Keratinocyte (primary cell): ENCODE measurements at regions not wholly inside any gene's neighbourhood (a gene's known extent, or its start where the extent isn't known, plus 50 kb on each side); places are given as distances from the start of the nearest gene placed in this dataset.

Source experiments
- EZH2 ChIP-seq: IDR thresholded peaks from one replicate; pipeline ENCODE4 v1.6.1; 2012; ENCODE audit warnings: inconsistent platforms, mild to moderate bottlenecking, low read length, moderate library complexity
- TF ChIP-seq, protein P1 (sequence below), 3 experiments: IDR thresholded peaks in 1 of 3; conservative IDR thresholded peaks in 1 of 3; optimal IDR thresholded peaks in 1 of 3; 2 replicates in 2 of 3; 3 replicates in 1 of 3; pipeline versions ENCODE3 to v1.5.1; 2011; ENCODE audit warnings: low read length in 3 of 3, mild to moderate bottlenecking in 3 of 3, moderate library complexity in 2 of 3, control low read depth in 1 of 3, inconsistent platforms in 1 of 3; ENCODE audit not compliant: insufficient read depth in 2 of 3; ENCODE audit errors: extremely low read depth in 1 of 3

GRCh38 chr6:2469428-2469827, 224.0 kb upstream of the GMDS start:
- TF ChIP-seq EZH2: no peak
- TF ChIP-seq, protein P1, sequence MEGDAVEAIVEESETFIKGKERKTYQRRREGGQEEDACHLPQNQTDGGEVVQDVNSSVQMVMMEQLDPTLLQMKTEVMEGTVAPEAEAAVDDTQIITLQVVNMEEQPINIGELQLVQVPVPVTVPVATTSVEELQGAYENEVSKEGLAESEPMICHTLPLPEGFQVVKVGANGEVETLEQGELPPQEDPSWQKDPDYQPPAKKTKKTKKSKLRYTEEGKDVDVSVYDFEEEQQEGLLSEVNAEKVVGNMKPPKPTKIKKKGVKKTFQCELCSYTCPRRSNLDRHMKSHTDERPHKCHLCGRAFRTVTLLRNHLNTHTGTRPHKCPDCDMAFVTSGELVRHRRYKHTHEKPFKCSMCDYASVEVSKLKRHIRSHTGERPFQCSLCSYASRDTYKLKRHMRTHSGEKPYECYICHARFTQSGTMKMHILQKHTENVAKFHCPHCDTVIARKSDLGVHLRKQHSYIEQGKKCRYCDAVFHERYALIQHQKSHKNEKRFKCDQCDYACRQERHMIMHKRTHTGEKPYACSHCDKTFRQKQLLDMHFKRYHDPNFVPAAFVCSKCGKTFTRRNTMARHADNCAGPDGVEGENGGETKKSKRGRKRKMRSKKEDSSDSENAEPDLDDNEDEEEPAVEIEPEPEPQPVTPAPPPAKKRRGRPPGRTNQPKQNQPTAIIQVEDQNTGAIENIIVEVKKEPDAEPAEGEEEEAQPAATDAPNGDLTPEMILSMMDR (optimal IDR thresholded peaks at IDR 0.05 in 1 of 3, IDR thresholded peaks at IDR 0.05 in 1 of 3, conservative IDR thresholded peaks at IDR 0.05 in 1 of 3; ENCODE audit: extremely low read depth in 1 of 3, insufficient read depth in 2 of 3, low read length in 3 of 3): no peak
